ENCODE measurements at regions not wholly inside any gene's neighbourhood (a gene's known extent, or its start where the extent isn't known, plus 50 kb on each side); places are given as distances from the start of the nearest gene placed in this dataset.

DNA sequence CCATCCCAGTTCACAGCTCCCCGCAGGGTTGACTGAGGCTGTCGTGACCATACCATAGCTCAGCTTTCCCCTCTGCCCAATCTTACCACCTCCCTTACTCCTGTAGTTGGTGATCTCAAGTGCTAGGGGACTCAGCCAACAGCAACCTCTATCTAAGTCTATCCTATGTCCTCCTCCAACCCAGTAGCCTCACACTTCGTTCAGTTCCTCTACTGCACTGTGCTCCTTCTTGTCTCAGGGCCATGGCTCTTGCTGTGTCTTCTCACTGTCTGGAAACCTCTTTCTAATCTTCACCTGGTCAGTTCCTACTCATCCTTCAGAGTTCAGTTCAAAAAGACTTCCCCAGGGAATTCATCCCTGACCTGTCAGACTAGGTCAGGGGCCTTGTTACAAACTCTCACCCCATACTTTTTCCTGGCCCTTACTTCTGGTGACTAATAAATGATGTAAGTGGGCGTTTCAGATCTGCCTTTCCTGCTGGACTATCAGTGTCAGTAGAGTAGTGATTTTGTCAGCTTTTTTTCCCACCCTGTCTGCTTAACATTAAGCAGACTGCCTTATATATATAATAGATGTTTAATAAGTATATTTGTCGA is 53.6 kb upstream of the NR3C1 start:
- TF ChIP-seq, protein P1, sequence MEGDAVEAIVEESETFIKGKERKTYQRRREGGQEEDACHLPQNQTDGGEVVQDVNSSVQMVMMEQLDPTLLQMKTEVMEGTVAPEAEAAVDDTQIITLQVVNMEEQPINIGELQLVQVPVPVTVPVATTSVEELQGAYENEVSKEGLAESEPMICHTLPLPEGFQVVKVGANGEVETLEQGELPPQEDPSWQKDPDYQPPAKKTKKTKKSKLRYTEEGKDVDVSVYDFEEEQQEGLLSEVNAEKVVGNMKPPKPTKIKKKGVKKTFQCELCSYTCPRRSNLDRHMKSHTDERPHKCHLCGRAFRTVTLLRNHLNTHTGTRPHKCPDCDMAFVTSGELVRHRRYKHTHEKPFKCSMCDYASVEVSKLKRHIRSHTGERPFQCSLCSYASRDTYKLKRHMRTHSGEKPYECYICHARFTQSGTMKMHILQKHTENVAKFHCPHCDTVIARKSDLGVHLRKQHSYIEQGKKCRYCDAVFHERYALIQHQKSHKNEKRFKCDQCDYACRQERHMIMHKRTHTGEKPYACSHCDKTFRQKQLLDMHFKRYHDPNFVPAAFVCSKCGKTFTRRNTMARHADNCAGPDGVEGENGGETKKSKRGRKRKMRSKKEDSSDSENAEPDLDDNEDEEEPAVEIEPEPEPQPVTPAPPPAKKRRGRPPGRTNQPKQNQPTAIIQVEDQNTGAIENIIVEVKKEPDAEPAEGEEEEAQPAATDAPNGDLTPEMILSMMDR (IDR thresholded peaks at IDR 0.05; ENCODE audit: insufficient read depth, low read length) = no peak
- TF ChIP-seq POLR2AphosphoS5 (IDR thresholded peaks at IDR 0.05; ENCODE audit: low read depth) = no peak
- TF ChIP-seq, protein P2, sequence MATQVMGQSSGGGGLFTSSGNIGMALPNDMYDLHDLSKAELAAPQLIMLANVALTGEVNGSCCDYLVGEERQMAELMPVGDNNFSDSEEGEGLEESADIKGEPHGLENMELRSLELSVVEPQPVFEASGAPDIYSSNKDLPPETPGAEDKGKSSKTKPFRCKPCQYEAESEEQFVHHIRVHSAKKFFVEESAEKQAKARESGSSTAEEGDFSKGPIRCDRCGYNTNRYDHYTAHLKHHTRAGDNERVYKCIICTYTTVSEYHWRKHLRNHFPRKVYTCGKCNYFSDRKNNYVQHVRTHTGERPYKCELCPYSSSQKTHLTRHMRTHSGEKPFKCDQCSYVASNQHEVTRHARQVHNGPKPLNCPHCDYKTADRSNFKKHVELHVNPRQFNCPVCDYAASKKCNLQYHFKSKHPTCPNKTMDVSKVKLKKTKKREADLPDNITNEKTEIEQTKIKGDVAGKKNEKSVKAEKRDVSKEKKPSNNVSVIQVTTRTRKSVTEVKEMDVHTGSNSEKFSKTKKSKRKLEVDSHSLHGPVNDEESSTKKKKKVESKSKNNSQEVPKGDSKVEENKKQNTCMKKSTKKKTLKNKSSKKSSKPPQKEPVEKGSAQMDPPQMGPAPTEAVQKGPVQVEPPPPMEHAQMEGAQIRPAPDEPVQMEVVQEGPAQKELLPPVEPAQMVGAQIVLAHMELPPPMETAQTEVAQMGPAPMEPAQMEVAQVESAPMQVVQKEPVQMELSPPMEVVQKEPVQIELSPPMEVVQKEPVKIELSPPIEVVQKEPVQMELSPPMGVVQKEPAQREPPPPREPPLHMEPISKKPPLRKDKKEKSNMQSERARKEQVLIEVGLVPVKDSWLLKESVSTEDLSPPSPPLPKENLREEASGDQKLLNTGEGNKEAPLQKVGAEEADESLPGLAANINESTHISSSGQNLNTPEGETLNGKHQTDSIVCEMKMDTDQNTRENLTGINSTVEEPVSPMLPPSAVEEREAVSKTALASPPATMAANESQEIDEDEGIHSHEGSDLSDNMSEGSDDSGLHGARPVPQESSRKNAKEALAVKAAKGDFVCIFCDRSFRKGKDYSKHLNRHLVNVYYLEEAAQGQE (IDR thresholded peaks at IDR 0.05; ENCODE audit: insufficient replicate concordance, low read depth) = no peak

All from HL-60 (cell line).